ENCODE measurements at regions not wholly inside any gene's neighbourhood (a gene's known extent, or its start where the extent isn't known, plus 50 kb on each side); places are given as distances from the start of the nearest gene placed in this dataset.

DNA sequence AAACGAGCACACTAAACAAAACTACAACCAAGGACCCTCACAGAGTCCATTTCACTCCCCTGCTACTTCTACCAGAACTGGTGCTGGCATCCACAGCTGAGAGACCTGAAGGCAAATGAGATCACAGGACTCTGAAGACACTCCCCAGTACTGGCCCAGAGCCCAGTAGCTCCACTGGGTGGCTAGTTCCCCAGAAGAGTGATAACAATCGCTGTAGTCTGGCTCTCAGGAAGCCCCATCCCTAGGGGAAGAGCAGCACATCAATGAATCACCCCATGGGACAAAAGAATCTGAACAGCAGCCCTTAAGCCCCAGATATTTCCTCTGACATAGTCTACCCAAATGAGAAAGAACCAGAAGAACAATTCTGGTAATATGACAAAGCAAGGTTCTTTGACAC is 190.7 kb upstream of the BMP4 start:
- H3K9ac ChIP-seq (ENCODE audit: low read depth, low read length): no peak overlapping the region
- H3K9me3 ChIP-seq (ENCODE audit: control insufficient read depth, insufficient read depth, low read length): no peaks in the 10 kb centered on the region
- no peaks in the 10 kb centered on the region for H3K4me1 ChIP-seq (ENCODE audit: control insufficient read depth, insufficient read depth, low read length)
- no peaks in the 10 kb centered on the region for H3K27me3 ChIP-seq (ENCODE audit: control insufficient read depth, insufficient read depth, low read length)
- no peaks in the 10 kb centered on the region for H3K36me3 ChIP-seq (ENCODE audit: control insufficient read depth, insufficient read depth, low read length)
- H3K27ac ChIP-seq (ENCODE audit: low read depth, low read length): no peak overlapping the region
- no peak overlapping the region for H3K4me3 ChIP-seq (ENCODE audit: low read depth, low read length)

DNA sequence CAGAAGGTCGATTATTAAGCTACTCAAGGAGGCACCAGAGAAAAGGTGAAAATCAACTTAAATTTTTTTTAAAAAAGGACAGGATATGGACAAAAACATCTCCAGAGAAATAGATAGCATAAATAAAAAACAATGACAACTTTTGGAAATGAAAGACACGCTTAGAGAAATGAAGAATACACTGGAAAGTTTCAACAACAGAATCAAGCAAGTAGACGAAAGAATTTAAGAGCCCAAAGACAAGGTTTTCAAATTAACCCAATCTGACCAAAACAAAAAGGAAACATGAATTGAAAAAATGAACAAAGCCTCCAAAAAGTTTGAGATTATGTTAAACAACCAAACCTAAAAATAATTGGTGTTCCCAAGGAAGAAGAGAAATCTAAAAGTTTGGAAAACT is 191.1 kb upstream of the BMP4 start:
- no peaks in the 10 kb centered on the region for H3K36me3 ChIP-seq (ENCODE audit: control insufficient read depth, insufficient read depth, low read length)
- H3K4me1 ChIP-seq (ENCODE audit: control insufficient read depth, insufficient read depth, low read length): no peaks in the 10 kb centered on the region
- H3K9me3 ChIP-seq (ENCODE audit: control insufficient read depth, insufficient read depth, low read length): no peaks in the 10 kb centered on the region
- H3K27me3 ChIP-seq (ENCODE audit: control insufficient read depth, insufficient read depth, low read length): no peaks in the 10 kb centered on the region
- no peak overlapping the region for H3K9ac ChIP-seq (ENCODE audit: low read depth, low read length)
- H3K27ac ChIP-seq (ENCODE audit: low read depth, low read length): no peak overlapping the region
- H3K4me3 ChIP-seq (ENCODE audit: low read depth, low read length): no peak overlapping the region

DNA sequence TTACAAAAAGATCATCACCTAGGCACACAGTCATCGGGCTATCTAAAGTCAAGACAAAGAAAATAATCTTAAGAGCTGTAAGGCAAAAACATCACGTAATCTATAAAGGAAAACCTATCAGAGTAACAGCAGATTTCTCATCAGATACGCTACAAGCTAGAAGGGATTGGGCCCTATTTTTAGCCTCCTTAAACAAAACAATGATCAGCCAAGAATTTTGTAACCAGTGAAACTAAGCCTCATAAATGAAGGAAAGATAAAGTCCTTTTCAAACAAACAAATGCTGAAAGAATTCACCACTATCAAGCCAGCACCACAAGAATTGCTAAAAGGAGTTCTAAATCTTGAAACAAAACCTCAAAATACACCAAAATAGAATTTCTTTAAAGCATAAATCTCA is 191.6 kb upstream of the BMP4 start:
- no peaks in the 10 kb centered on the region for H3K9me3 ChIP-seq (ENCODE audit: control insufficient read depth, insufficient read depth, low read length)
- H3K36me3 ChIP-seq (ENCODE audit: control insufficient read depth, insufficient read depth, low read length): no peaks in the 10 kb centered on the region
- no peak overlapping the region for H3K27ac ChIP-seq (ENCODE audit: low read depth, low read length)
- H3K4me1 ChIP-seq (ENCODE audit: control insufficient read depth, insufficient read depth, low read length): no peaks in the 10 kb centered on the region
- no peaks in the 10 kb centered on the region for H3K27me3 ChIP-seq (ENCODE audit: control insufficient read depth, insufficient read depth, low read length)
- H3K9ac ChIP-seq (ENCODE audit: low read depth, low read length): no peak overlapping the region
- H3K4me3 ChIP-seq (ENCODE audit: low read depth, low read length): no peak overlapping the region

DNA sequence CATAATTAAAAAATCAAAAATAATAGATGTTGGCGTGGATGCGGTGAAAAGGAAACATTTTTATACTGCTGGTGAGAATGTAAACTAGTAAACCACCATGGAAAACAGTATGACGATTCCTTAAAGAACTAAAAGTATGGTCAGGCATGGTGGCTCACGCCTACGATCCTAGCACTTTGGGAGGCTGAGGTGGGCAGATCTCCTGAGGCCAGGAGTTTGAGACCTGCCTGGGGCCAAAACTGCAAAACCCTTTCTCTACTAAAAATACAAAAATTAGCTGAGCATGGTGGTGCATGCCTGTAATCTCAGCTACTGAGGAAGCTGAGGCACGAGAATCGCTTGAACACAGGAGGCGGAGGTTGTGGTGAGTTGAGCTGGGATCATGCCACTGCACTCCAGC is 195.7 kb upstream of the BMP4 start:
- no peaks in the 10 kb centered on the region for H3K36me3 ChIP-seq (ENCODE audit: control insufficient read depth, insufficient read depth, low read length)
- H3K27ac ChIP-seq (ENCODE audit: low read depth, low read length): no peak overlapping the region
- H3K9me3 ChIP-seq (ENCODE audit: control insufficient read depth, insufficient read depth, low read length): no peaks in the 10 kb centered on the region
- H3K4me3 ChIP-seq (ENCODE audit: low read depth, low read length): no peak overlapping the region
- H3K4me1 ChIP-seq (ENCODE audit: control insufficient read depth, insufficient read depth, low read length): no peaks in the 10 kb centered on the region
- H3K27me3 ChIP-seq (ENCODE audit: control insufficient read depth, insufficient read depth, low read length): no peaks in the 10 kb centered on the region
- no peak overlapping the region for H3K9ac ChIP-seq (ENCODE audit: low read depth, low read length)

GRCh38 chr14:54166049-54166950 is 209.7 kb upstream of the BMP4 start:
- no peaks in the 10 kb centered on the region for H3K27me3 ChIP-seq (ENCODE audit: control insufficient read depth, insufficient read depth, low read length)
- no peak overlapping the region for H3K9ac ChIP-seq (ENCODE audit: low read depth, low read length)
- no peak overlapping the region for H3K27ac ChIP-seq (ENCODE audit: low read depth, low read length)
- H3K4me3 ChIP-seq (ENCODE audit: low read depth, low read length): no peak overlapping the region
- no peaks in the 10 kb centered on the region for H3K9me3 ChIP-seq (ENCODE audit: control insufficient read depth, insufficient read depth, low read length)
- H3K4me1 ChIP-seq (ENCODE audit: control insufficient read depth, insufficient read depth, low read length): peaks cover 5% of the 10 kb centered on the region; the same call in 1 of the 2 replicates
- no peaks in the 10 kb centered on the region for H3K36me3 ChIP-seq (ENCODE audit: control insufficient read depth, insufficient read depth, low read length)

DNA sequence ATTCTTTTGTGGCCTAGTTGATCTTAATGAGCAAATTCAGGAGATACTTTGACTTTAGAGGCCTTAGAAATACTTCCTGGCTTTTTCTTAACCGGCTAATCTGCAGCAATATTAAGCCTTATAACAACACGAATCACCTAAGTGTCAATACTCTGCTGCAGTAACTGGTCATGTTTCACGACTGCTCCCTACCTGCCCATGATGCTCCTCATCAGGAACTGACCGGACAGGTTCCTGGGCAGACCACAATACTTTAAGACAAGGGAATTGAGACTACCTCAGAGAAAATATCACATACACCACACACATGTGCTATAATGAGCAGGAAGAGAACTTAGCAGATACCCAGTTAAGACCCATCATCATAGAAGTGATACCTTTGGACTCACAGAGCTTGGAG is 211.9 kb upstream of the BMP4 start:
- peaks cover 5% of the 10 kb centered on the region; the same call in 1 of the 2 replicates for H3K4me1 ChIP-seq (ENCODE audit: control insufficient read depth, insufficient read depth, low read length)

GRCh38 chr14:54169254-54169924 is 212.8 kb upstream of the BMP4 start:
- Histone ChIP-seq H3K4me1 (ENCODE audit: control insufficient read depth, insufficient read depth, low read length) (peaks cover 5% of the 10 kb centered on the region; the same call in 1 of the 2 replicates), H3K36me3 (ENCODE audit: control insufficient read depth, insufficient read depth, low read length) (no peaks in the 10 kb centered on the region), H3K4me3 (ENCODE audit: low read depth, low read length) (no peak overlapping the region), H3K27ac (ENCODE audit: low read depth, low read length) (no peak overlapping the region), H3K9ac (ENCODE audit: low read depth, low read length) (no peak overlapping the region), H3K9me3 (ENCODE audit: control insufficient read depth, insufficient read depth, low read length) (no peaks in the 10 kb centered on the region), H3K27me3 (ENCODE audit: control insufficient read depth, insufficient read depth, low read length) (no peaks in the 10 kb centered on the region)

More for the DNA sequence above, 211.9 kb upstream of the BMP4 start:
- Histone ChIP-seq H3K27me3 (ENCODE audit: control insufficient read depth, insufficient read depth, low read length) (no peaks in the 10 kb centered on the region), H3K4me3 (ENCODE audit: low read depth, low read length) (no peak overlapping the region), H3K9me3 (ENCODE audit: control insufficient read depth, insufficient read depth, low read length) (no peaks in the 10 kb centered on the region), H3K27ac (ENCODE audit: low read depth, low read length) (no peak overlapping the region), H3K36me3 (ENCODE audit: control insufficient read depth, insufficient read depth, low read length) (no peaks in the 10 kb centered on the region), H3K9ac (ENCODE audit: low read depth, low read length) (no peak overlapping the region)

GRCh38 chr14:54170301-54170700 is 213.7 kb upstream of the BMP4 start:
- Histone ChIP-seq H3K27me3 (ENCODE audit: control insufficient read depth, insufficient read depth, low read length) (no peaks in the 10 kb centered on the region), H3K27ac (ENCODE audit: low read depth, low read length) (no peak overlapping the region), H3K36me3 (ENCODE audit: control insufficient read depth, insufficient read depth, low read length) (no peaks in the 10 kb centered on the region), H3K9ac (ENCODE audit: low read depth, low read length) (no peak overlapping the region), H3K4me3 (ENCODE audit: low read depth, low read length) (no peak overlapping the region), H3K9me3 (ENCODE audit: control insufficient read depth, insufficient read depth, low read length) (no peaks in the 10 kb centered on the region), H3K4me1 (ENCODE audit: control insufficient read depth, insufficient read depth, low read length) (peaks cover 5% of the 10 kb centered on the region; the same call in 1 of the 2 replicates)

DNA sequence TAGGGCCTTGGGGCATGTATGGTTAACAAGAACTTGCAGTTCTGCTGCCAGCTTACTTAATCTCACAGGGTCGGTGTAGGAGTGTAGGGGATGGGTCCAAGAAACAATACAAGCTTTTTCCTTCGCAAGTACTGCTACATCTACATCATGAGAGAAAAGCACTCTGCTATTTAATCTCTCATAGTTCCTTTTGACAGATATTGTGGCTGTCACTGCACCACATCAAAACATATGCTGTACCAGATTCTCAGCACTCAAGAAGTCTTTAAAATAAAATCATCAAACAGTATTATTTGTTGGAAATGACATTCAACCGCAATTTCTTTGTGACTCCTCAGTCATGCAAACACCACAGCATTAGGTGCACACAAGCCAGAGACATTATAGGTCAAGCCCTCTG is 215.5 kb upstream of the BMP4 start:
- H3K27me3 ChIP-seq (ENCODE audit: control insufficient read depth, insufficient read depth, low read length): no peaks in the 10 kb centered on the region
- no peak overlapping the region for H3K9ac ChIP-seq (ENCODE audit: low read depth, low read length)
- H3K4me3 ChIP-seq (ENCODE audit: low read depth, low read length): no peak overlapping the region
- H3K36me3 ChIP-seq (ENCODE audit: control insufficient read depth, insufficient read depth, low read length): no peaks in the 10 kb centered on the region
- no peaks in the 10 kb centered on the region for H3K4me1 ChIP-seq (ENCODE audit: control insufficient read depth, insufficient read depth, low read length)
- no peak overlapping the region for H3K27ac ChIP-seq (ENCODE audit: low read depth, low read length)
- H3K9me3 ChIP-seq (ENCODE audit: control insufficient read depth, insufficient read depth, low read length): no peaks in the 10 kb centered on the region

- no peak overlapping the region for H3K9ac ChIP-seq (ENCODE audit: low read depth, low read length)
- no peaks in the 10 kb centered on the region for H3K4me1 ChIP-seq (ENCODE audit: control insufficient read depth, insufficient read depth, low read length)
- no peaks in the 10 kb centered on the region for H3K9me3 ChIP-seq (ENCODE audit: control insufficient read depth, insufficient read depth, low read length)
- no peaks in the 10 kb centered on the region for H3K36me3 ChIP-seq (ENCODE audit: control insufficient read depth, insufficient read depth, low read length)
- H3K4me3 ChIP-seq (ENCODE audit: low read depth, low read length): no peak overlapping the region
- H3K27me3 ChIP-seq (ENCODE audit: control insufficient read depth, insufficient read depth, low read length): no peaks in the 10 kb centered on the region
- H3K27ac ChIP-seq (ENCODE audit: low read depth, low read length): no peak overlapping the region
Observed at GRCh38 chr14:54172562-54172961, 215.9 kb upstream of the BMP4 start.

DNA sequence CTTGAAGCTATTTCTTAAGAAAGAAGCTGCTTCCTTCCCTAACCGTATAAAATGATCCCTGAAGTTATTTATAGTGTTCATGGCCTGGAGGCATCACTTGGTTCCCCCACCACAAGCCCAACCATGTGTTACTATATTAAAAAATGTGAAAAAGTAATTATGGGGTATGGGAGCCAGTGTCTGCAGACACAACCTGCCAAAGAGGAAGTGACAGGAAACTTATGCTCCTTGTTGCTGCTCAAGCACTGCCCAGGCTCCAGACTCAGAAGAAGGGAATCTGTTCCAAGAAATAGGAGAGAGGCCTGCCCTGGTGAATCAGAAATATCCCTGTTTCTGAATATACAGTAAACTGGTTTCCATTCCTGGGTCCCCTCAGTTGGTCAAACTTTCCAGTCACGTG is 217.2 kb upstream of the BMP4 start:
- Histone ChIP-seq H3K27ac (ENCODE audit: low read depth, low read length) (no peak overlapping the region), H3K4me1 (ENCODE audit: control insufficient read depth, insufficient read depth, low read length) (no peaks in the 10 kb centered on the region), H3K9ac (ENCODE audit: low read depth, low read length) (no peak overlapping the region), H3K4me3 (ENCODE audit: low read depth, low read length) (no peak overlapping the region), H3K27me3 (ENCODE audit: control insufficient read depth, insufficient read depth, low read length) (no peaks in the 10 kb centered on the region), H3K36me3 (ENCODE audit: control insufficient read depth, insufficient read depth, low read length) (no peaks in the 10 kb centered on the region), H3K9me3 (ENCODE audit: control insufficient read depth, insufficient read depth, low read length) (no peaks in the 10 kb centered on the region)

Data from HUES48 (cell line).